HG03064 (cell line): ENCODE measurements at regions not wholly inside any gene's neighbourhood (a gene's known extent, or its start where the extent isn't known, plus 50 kb on each side); places are given as distances from the start of the nearest gene placed in this dataset.
"Not testable (repeated sequence)": the region's sequence is repeated elsewhere in the genome, so short reads cannot be mapped to it uniquely, and the experiment has no call there.

Experiments used
- ATAC-seq: cut with Tn5 transposase; IDR thresholded peaks from one replicate; pipeline ENCODE4 v1.9.1; 2021; ENCODE audit warnings: low read depth; ENCODE audit not compliant: unreplicated experiment

DNA sequence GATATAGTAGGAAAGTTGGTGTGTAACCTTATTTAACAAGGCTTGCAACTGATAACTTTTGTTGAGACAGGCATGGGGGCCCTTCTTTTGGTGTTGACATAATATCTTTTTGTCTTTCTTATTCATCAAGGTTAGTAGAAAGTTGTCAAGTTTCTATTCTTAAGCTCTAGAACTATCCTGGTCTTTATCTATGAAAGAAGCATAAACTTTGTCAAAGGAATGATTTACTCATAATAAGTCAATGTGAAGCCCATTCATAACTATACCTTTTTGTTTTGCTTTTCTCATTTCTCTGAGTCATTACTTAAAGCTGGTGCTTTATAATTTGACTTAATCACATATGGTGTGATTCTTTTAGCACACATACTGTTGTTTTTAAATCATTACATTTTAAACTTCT, 312.4 kb downstream of the UTRN start:
- no peak for ATAC-seq

DNA sequence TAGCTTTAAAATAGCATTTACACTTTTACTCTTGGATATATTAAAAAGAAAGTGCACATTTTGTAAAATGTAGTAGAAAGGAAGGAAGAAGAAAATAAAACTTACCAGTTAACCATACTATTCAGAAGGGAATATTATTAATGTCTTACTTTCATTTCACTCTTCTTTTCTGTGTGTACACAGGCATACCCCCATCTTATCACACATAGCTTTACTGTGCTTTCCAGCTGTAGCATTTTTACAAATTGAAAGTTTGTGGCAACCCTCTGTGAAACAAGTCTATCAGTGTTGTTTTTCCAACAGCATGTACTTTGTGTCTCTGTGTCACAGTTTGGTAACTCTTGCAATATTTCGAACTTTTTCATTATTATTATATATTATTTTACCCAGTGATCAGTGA, 314.5 kb downstream of the UTRN start:
- no peak for ATAC-seq

DNA sequence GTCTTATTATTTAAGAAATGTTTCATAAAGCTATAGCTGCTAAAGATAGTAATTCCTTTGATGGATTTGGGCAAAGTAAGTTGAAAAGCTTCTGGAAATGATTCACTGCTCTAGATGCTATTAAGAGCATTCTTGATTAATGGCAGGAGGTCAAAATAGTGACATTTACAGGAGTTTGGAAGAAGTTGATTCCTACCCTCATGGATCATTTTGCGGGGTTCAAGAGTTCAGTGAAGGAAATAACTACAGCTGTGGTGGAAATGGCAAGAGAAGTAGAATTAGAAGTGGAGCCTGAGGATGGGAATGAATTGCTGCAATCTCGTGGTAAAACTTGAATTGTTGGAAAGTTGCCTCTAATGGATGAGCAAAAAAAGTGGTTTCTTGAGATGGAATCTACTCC, 316.1 kb downstream of the UTRN start:
- no peak for ATAC-seq

DNA sequence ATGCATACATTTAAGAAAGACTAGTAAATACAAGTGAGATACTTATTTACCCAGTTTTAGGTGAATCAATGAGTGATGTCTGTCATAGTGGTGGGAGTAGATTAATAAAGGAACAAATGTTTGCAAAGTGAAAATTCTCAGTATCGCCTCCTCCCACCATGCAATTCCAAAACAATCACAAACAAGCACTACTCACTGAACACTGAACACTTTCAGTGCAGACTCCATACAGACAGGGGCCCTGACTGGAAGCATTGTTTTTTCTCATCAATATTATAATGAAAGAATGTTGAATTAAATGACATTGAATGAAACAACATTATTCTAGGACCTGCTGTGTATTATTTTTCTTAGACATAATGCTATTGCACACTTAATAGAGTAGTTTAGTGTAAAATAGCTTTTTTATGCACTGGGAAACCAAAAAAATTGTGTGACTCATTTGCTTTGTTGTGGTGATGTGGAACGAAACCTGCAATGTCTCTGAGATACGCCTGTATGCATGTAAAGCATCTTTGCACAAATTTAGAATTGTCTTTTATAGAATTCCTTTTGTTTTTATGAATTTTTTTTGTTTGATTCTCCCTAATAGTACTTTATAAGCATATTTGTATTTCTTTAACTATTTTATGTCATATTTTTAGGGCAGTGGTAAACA, 317.5 kb downstream of the UTRN start:
- ATAC-seq = no peak

DNA sequence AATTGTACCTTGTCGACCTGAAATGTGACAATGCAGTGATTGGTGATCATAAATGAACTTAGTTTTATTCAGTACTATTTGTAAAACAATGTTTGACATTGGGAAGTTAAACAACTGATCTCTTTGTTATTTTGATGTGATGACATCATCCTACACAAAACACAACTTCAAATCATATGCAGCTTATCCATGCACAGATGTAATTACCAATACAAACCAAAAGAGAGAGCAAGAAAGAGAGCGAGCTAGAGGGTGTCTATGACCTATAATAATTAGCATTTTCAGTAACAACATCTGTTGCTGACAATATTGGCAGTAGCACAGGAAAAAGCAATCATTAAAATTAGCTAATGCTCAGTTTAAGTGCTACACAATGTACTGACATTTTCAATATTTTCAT, 320.9 kb downstream of the UTRN start:
- no peak for ATAC-seq

DNA sequence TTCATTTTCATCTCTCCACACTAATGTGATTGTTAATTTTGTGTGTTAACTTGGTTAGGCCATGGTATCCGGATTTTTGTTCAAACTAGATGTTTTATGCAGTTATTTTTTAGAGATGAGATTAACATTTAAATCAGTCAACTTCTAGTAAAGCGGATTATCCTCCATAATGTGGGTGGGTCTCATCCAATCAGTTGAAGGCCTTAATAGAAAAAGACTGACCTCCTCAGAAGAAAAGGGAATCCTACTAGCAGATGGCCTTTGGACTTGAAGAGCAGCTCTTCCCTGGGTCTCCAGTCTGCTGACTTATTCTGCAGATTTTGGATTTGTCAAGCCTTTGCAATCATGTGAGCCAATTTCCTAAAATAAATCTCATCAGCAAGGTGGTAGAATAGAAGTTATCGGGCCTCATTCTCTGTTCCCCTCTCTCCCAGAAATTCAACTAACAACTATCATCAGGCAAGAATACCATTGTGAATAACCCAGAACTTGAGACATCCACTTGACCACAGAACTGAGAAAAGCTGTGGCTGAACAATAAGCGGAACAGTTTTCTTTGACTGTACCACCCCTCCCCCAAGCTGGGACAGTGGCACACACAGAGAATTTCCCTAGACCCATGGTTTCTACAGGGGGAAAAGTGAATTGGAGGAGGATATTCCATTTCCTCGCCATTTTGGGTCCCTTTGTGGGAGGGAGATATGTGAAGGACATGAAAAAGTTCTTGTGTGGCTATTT, 323.0 kb downstream of the UTRN start:
- ATAC-seq = no peak

DNA sequence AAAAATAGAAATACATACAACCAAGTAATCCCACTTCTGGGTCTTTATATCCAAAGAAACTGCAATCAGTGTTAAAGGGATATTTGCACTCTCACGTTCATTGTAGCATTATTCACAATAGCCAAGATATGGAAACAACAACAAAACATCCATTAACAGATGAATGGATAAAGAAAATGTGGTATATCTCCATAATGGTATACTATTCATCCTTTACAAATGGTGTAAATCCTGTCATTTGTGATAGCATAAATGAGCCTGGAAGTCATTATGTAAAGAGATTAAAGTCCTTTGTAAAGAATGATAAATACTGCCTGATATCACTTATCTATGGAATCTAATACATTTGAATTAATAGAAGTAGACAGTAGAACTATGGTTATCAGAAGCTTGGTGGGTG, 327.7 kb downstream of the UTRN start:
- ATAC-seq = no peak

DNA sequence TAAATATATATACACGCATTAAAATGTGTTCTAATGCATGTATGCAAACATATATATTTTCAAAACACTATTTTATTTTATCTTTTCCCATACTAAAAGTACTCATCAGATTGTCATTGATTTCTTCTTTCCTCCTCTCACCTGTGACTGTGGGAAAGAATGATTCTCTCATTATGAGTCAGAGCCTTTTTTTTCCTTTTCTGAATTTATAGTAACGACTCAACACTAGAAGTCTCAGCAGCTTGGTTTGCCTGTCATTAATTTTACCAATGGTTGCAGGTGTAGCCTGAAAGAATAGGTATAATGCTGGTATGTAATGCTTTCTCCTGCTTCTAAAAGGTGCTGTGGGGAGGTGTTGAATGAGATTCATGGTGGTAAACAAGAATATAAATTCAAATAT, 328.7 kb downstream of the UTRN start:
- no peak for ATAC-seq

DNA sequence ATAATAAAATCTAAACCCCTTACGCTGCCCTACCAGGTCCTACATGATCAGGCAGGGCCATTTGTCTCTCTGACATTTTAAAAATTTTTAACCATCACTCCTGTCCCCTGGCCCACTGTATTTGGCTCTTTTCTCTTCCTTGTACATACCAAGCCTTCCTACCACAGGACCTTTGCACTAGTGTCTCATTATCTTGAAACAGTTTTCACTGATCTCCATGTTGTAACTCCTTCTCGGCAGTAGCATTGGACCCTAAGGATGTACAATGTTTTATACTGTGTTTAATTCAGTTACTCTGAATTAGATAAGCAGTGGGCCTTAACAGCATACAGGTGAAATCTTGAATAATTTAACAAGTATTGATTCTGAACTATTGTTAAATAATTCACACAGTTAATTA, 330.7 kb downstream of the UTRN start:
- no peak for ATAC-seq

DNA sequence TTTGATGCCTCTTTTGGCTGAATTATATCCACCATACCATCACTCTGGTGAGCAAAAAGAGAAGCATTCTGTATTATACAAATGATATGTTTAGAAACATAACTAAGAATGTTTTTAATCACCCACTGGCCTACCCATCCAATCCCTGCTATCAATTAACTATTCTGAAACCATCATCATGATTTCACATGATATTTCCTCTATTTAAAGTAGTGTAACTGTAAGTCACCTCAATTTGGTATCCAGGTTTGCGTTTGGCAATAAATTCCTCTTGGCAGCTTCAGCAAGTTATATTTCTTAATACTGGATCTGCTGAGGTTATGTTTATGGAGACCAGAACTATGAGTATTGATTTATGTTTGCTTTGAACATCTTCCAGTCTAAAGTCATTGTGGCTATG, 332.1 kb downstream of the UTRN start:
- no peak for ATAC-seq

DNA sequence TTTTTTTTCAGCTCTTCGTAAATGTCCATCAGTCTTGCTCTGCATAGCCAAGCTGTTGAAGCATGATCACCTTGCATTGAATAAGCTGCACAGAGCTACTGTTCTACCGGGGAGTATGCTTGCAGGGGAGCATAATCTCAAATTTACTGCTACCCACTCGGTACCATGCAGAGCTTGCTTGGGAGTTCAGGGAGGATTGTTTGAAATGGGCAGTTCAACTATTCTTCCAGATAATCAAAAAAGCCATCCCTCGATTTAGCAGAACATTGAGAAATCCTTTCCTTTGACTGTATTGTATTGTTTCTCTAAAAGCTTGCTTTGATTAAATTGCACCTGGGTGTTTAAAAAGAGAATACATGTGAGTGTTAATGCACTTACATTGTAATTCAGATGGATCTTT, 332.6 kb downstream of the UTRN start:
- ATAC-seq = no peak

DNA sequence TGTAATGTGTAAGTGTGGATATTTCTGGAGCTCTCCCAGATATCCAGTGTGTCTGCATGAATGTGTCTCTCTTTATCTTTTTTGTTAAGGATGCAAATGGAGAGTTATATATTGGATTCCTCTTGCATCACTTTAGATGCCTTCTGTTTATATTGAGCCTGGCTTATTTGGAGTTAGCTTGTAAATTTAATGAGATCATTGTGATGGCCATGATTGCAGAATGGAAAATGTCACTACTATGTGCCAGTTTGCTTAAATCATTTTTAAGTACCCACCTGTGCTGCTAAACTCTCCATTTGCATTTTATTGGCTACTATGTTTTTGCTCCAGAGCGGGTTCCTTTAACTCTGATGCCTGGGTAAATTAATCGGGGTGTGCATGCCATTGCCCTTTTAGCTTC, 334.8 kb downstream of the UTRN start:
- ATAC-seq = no peak

DNA sequence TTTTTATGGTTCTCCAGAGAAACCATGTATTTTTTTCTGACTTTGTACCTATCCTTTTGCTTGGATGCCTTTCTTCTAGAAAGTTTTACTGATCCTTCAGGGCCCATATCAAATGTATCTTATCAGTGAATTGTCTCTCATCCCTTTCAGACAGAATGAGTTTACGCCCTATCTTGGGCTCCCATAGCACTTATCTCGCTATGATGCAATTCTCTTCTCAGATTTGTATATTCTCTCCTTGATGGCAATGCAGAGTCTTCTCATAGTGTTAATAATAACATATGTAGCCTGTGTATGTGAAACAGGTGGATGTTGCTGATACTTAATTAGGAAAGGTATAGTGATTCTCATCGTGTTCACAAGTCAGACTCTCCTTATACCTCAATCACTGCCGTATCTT, 336.2 kb downstream of the UTRN start:
- no peak for ATAC-seq

DNA sequence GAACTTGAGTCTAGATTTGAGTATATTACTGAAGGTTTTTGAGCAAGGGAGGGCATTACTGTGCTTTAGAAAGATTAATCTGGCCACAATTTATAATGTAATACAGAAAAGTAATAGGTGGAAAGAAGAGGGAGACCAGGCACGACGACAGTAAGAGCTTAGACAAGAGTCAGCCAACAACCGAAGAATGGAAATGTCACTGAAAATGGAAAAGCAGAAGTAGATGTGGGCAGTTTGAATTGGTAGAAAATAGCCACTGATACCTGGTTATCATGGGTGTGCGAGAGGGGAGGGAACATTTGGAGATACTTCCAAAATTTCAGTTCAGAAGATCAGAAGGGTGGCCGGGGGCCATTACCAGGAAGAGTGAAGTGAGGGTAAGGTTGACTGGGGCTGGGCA, 339.1 kb downstream of the UTRN start:
- ATAC-seq = no peak

DNA sequence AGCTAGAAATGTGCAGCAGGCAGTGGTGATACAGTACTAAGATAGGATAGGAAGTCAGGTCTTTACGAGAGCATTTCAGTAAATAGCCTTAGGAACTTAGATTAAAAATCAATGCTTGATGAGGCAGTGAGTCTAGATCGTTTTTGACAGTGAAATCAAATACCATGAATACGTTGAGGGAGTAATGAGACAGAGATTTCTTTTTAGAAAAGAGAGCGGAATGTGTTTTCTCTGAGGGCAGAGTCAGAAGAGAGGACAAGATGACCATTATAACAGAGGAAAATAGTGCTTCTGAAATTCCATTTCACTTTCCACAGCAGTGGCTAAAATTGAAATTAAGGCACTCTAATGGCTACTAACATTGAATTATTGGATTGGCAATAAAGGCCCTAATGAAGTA, 339.6 kb downstream of the UTRN start:
- no peak for ATAC-seq

DNA sequence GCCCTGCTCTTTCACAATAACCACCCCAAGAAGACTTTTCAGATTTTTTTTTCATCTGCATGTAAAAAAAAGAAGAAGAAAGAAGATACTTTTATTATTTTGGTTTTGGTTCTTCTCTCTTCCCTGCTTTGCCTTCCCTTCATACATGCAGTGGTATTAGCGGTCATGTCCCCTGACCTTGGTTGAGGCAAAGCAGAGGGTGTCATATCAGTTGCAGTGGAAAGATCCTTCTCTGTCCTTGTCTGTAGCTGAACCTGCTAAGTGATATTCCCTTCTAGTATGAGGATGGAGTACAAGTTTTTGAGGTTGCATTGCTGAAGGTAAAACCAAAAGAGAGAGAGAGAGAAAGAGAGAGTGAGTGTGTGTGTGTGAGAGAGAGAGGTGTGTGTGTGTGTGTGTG, 345.7 kb downstream of the UTRN start:
- ATAC-seq = no peak

DNA sequence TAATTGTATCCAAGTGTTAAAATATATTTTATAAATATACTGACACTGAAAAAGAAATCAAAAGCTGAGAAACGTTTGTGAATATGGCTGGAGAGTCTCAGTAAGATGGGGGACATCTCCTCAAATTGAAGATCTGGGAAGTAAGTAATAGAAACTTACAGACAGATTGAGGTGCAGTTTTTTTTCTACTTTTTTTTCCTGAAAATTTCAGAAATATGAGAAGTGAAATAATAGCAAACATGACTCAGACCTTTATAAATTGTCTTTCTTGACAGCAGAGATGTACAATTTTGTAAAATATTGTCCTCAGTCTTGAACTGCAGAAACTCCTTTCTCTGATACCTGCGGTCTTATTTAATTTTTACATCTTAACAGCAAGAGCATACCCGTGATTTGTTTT, 347.1 kb downstream of the UTRN start:
- ATAC-seq = no peak

DNA sequence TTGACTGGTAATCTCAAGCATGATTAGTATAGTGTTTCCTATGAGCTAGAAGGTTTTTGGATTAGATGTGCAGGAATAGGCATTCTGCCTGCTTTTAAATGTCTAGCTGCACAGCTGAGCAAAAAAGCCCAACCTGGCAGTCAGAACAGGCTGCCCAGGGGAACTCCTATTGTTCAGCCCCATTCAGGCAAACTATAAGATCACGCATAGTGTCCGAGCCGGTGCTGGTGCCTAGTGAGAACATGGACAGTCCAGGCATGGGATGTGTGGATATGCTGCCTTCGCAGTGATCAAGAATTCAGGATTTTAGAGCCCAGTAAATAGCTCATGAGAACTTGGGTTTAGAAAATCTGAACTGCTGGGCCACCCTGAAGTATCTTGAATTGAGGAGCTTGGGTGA, 348.8 kb downstream of the UTRN start:
- no peak for ATAC-seq

DNA sequence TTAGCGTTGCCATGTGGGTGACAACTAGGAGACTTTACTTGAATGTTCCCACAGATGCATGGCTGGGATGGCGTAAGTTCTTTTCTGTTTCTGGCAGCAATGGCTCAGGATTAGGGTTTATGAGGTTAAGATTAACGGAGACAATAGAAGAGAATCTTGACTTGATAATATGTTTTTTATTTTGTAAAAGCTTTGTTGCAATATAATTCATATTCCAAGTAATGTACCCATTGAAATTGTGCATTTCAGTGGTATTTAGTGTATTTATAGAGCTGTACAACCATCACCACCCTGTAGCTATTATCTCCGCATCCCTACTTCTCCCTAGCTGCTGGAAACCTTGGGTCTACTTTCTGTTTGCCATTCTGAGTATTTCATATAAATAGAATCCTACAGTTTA, 349.2 kb downstream of the UTRN start:
- ATAC-seq = no peak

DNA sequence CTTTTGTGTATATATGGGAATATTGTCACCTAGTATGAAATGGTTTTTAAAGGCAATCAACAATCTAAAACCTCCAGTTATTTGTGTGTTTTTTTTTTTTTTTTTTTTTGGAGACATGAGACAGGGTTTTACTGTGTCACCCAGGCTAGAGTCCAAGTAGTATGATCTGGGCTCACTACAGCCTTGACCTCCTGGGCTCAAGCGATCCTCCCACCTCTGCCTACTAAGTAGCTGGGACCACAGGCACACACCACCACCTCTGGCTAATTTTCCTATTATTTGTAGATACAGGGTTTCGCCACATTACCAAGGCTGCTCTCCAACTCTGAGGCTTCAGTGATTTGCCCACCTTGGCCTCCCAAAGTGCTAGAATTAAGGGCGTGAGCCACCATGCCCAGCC, 349.9 kb downstream of the UTRN start:
- no peak for ATAC-seq

DNA sequence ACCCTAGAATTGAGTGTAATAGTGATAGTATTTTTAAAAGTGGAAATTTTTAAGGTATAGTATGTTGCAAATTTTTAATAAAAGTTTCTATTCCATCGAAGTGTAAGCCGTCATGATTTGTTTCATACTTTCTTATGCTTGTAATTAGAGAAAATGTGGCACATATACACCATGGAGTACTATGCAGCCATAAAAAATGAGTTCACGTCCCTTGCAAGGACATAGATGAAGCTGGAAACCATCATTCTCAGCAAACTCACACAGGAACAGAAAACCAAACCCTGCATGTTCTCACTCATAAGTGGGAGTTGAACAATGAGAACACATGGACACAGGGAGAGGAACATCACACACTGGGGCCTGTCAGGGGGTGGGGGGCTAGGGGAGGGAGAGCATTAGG, 350.9 kb downstream of the UTRN start:
- not testable (repeated sequence) for ATAC-seq

DNA sequence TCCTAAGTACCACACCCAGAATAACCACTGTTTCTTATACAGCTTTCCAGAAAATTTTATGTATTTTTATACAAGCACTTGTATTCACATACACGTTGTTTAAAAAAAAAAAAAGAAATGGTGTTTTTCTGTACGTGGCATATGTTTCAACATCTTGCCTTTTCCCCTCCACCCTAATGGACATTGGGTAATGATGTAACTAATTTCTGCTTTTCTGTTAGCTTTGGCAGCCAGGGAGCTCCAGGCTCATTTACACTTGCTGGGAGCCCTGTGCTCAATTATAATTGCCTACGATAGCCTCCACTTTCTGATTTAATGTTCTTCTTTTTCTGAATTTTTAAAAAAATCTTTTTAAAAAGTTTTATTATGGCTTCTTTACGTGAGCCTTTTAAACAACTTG, 352.4 kb downstream of the UTRN start:
- no peak for ATAC-seq

DNA sequence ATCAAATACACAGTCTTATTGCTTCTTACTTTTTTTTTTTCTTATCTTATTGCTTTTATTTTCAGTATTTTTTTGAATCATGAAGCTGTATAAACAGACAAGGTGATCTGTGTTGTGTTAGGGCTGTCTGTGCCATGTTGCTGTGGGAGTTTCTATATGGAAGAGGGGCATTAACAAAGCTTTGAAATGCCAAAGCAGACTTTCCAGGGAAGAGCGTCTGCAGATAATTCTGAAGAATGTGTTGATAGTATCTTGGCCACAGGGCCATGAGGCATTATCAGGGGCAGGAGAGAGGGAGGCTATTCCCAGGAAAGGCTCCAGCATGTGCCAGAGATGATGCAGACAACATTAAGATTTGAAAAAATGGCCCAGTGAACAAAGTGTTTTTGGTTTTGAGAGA, 354.5 kb downstream of the UTRN start:
- no peak for ATAC-seq
